ENCODE measurements at regions not wholly inside any gene's neighbourhood (a gene's known extent, or its start where the extent isn't known, plus 50 kb on each side); places are given as distances from the start of the nearest gene placed in this dataset.

GRCh38 chr7:18363751-18364380, 131.7 kb upstream of the HDAC9 start:
- DNase-seq (ENCODE audit: low read depth): no peak

- DNase-seq (ENCODE audit: low read depth): no peak
These were observed 131.2 kb upstream of the HDAC9 start for GRCh38 chr7:18364396-18364795.

DNA sequence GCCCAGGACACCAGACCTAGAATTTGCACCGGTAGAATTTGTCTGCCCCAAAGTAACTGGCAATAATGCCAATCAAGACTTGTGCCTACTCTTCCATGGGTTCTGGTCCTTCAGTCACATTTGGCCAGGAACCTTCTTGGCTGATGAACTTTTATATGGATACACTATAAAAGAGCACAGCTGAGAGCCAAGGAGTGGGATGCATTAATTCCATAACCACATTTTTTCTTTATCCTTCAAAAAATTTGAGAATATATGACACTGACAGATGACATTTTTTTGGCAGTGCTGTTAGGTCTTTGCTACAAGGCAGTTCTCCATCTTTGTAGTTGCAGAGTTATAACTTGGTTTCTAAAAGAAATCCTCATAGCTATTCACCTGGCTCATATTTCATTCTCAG, 129.2 kb upstream of the HDAC9 start:
- no peak for DNase-seq (ENCODE audit: low read depth)

DNA sequence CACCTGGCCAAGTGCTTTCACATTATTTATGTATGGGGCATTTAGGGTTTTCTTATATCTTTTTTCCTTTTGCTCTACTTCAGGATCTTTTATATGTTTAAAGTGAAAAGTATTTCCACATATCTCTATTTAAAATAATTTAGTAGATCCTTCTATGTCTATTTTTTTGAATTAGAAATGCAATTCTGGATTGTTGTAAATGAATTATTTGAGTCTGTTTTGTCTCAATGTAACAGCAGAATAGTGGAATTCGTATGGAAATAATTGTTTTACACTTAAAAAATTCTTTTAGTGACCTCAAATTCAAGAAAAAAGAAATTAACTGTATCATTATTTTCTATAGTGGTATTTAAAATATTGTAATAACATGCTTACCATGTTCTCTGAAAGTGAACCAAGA, 126.5 kb upstream of the HDAC9 start:
- DNase-seq (ENCODE audit: low read depth): no peak

GRCh38 chr7:18370633-18371032, 124.9 kb upstream of the HDAC9 start:
- DNase-seq (ENCODE audit: low read depth): no peak

- no peak for DNase-seq (ENCODE audit: low read depth)
These were observed 116.5 kb upstream of the HDAC9 start for GRCh38 chr7:18378989-18379605.

- no peak for DNase-seq (ENCODE audit: low read depth)
These were observed 110.9 kb upstream of the HDAC9 start for GRCh38 chr7:18384491-18385143.

DNA sequence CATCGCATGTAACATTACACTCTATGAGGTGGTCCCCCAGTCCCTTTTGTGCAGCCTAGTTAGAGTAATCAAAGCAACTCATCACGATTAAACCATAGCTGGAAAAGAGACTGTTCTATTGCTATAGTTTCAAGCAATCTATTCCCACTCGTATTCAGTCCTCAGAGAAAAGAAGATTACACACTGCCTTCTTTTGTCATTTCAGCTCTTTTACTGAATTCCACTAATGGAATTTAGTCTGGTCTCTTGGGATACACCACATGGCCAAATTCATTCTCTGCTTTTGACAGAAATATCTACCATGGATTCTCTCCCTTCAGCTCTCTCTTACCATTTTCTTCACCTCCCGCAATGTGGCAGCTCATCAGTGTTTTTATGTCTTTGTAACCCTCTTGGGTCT, 108.9 kb upstream of the HDAC9 start:
- no peak for DNase-seq (ENCODE audit: low read depth)

DNA sequence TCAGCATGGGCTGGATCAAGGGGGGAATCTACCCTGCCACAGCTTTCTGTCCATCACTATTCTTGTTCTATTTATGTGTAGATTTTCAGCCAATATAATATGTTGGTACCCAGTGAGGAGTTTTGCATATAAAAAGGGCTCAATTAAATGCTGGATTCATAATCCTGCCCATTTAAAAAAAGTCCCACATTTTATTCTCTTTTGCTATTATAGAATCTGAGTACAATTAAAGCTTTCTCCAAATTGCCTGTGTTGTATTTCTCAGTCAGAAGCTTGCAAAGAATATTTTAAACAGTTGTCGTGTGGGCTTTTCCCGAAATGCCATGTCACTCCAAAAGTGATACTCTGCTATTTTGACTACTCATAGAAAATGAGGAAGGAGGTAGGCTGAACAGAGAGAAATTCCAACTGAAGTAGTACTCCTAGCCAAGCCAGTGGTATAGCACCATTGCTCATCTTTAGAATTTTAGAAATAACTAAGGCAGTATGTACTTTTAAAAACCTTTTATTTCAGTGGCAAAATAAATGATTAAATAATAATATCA, 108.3 kb upstream of the HDAC9 start:
- no peak for DNase-seq (ENCODE audit: low read depth)

DNA sequence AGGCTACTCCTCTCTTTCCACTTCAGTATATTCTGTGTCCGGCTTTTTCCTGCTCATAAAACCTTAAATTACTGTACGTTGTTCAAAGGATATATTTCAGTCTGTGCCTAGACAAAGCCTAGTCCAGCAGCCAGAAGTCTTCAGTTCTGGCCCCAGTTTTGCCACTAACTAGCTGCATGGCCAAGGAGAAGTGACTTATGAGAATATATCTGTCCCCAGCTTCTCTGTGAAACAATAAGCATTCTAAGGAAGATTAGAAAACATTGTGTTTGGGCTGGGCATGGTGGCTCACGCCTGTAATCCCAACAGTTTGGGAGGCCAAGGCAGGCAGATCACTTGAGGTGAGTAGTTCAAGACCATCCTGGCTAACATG, 105.0 kb upstream of the HDAC9 start:
- no peak for DNase-seq (ENCODE audit: low read depth)

- peak; percentile 16 for DNase-seq (ENCODE audit: low read depth)
These were observed 102.0 kb upstream of the HDAC9 start for GRCh38 chr7:18393465-18394118.

DNA sequence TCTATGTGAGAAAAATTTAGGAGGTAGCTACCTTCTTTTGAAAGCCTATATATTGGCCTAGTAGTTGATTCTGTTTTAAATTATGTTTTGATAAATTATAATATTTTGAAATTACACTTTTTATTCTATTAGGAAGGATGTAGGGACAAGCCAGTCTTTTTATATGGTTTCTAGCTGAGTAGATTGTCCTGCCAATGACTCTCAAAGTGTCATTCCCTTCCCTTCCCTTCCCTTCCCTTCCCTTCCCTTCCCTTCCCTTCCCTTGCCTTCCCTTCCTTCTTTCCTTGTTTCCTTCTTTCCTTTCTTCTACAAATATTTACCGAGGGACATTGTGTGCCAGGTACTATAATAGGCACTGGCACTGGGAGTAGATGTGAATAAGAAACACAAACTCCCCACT, 99.7 kb upstream of the HDAC9 start:
- no peak for DNase-seq (ENCODE audit: low read depth)

DNA sequence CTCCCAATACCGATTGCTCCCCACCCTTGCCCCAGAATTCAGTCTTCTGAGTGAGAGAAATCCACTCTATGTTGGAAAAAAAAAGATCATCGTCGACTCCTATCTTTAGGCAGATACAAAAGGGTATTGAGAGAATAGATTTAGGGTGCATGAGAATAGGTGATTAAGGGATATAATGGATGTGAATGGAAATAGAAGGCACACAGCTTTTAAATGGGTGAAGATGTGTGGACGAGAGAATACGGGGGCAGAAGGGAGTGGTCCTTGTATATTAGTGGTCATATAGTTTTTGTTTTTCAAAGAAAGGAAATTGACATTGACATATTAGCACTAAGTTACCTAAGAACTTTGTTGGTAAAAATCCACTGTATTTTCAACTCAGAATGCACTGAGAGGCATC, 98.6 kb upstream of the HDAC9 start:
- no peak for DNase-seq (ENCODE audit: low read depth)

- DNase-seq (ENCODE audit: low read depth): peak; percentile 13
These were observed 95.9 kb upstream of the HDAC9 start for GRCh38 chr7:18399436-18400235.

DNA sequence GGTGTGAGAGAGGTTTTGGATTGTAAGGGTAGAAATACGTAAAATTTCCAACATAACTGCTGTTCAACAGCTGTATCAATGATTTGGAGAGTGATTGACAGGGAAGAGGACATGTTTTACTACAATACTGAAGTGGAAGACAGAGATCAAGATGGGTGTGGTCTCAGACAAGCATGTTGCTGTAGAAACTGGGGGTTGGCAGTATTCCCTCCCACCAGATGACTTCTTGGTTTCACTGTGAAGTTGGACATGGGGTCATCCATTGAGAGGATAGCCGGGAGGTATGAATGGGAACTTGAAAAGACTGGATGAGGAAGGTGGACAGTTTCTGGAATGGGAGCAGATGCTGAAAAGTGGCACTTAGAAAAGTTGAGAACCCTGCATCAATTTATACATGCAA, 95.3 kb upstream of the HDAC9 start:
- no peak for DNase-seq (ENCODE audit: low read depth)

DNA sequence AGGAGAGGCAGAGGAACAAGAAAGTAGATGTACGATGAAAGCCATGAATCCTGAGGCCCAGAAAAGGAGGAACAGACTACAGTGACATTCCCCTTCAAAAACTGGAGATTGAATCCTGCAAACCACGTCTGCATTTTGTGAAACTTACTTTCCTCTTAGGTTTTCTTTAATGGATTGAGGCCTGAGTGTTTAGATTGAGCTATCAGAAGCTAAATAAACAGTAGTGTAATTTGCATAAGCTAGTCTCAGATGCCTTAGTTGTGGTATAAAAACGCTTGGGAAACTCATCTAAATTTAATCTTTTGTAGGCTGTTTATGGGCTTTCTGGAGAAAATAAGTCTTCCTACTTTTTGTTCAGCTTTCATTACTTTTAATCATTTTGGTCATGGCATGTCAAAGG, 94.8 kb upstream of the HDAC9 start:
- DNase-seq (ENCODE audit: low read depth): no peak

DNA sequence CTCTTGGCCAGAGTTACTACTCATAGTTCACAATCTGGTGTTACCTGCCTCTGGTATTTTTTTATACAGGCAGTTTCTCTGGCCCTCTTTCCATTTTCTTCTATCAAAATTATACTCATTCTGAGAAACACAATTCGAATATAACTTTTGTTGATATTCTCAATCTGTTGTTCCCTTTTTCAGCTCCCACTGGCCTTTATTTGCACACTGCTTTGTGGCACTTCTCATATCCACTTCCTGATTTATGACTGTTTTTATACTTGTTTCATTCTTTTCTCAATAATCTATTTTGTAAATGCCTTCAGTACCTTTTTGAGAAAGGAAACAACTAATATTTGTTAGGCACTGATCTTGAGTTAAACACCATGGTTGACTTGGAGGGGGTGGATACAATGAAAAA, 93.8 kb upstream of the HDAC9 start:
- DNase-seq (ENCODE audit: low read depth): no peak

DNA sequence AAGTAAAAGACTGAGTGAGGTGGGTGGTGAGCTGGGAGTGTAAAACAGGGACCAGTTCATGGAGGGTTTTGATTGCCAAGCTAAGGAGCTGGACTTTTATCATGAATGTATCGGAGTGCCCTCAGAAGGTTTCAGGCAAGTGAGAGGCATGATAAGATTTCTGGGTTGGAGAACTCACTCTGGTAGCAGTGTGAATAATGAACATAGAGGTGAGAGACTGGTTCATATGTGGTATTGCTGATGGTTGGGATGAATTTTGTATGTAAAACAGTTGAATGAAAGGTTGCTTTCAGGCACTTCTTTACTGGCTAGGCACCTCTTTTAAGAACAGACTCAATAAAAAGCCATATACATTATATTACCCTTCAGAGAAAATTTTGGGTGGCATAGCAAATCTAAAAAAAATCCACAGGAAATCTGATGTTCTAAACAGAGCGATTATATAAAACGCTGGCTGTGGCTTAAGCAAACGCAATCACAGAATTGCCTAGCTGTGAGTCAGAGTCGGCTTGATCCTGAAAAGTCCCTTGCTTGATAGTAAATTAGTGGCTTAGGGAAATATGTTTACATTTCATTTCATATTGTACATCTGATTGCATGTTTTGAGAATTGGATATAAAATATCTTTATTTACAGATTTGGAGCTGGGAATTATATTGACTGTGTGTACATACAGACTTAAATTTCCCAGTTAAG, 92.9 kb upstream of the HDAC9 start:
- peak; percentile 79 for DNase-seq (ENCODE audit: low read depth)

GRCh38 chr7:18405726-18406125, 89.8 kb upstream of the HDAC9 start:
- DNase-seq (ENCODE audit: low read depth): no peak

DNA sequence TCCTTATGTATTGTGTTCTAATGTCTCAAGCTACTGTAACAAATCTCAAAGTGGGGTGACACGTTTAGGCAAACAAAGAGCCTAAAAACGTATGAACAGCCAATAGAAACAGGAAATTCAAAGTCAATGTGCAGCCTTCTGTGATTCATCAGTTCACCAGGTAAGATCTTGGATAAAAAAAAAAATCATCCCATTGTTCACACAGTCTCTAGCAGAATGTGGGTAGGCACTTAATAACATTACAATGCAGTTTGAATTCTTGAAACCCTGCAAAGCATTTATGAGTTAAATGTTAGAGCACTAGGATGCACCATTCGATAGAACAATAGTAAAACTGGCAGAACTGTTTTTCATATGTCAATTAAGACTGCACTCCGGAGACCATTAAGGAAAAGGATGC, 88.2 kb upstream of the HDAC9 start:
- no peak for DNase-seq (ENCODE audit: low read depth)

DNA sequence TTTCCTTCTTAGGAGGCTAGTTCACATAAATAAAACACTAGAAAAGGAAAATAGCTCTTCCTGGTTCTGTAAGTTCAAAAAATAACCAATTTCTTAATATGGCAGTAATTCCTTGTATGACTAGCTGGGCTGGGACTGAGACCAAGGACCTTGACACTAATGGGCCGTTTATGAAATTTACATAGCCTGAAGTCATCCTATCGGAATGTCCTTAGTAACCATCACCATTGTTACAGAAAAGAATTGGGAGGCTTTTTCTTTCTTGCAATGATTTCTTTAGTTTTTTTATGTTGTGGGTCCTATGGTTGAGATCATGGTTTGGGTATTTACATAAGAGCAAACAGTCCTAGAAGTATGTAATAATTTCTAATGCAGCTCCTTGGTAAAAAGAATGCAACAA, 87.1 kb upstream of the HDAC9 start:
- DNase-seq (ENCODE audit: low read depth): peak; percentile 74

All from Daoy (cell line).